ENCODE measurements at regions not wholly inside any gene's neighbourhood (a gene's known extent, or its start where the extent isn't known, plus 50 kb on each side); places are given as distances from the start of the nearest gene placed in this dataset.
"Not testable (repeated sequence)": the region's sequence is repeated elsewhere in the genome, so short reads cannot be mapped to it uniquely, and the experiment has no call there.

GRCh38 chr5:135731034-135731433 lies 103.4 kb upstream of the SLC25A48 start:
- not testable (repeated sequence) for TF ChIP-seq CREB1 (CRISPR knock-in tag; IDR thresholded peaks at IDR 0.05; ENCODE audit: low read depth); CTCF (conservative IDR thresholded peaks at IDR 0.05; ENCODE audit: low read depth in 2 of 2); EZH2 (IDR thresholded peaks at IDR 0.05; ENCODE audit: low read depth, unreplicated experiment); JUNB (IDR thresholded peaks at IDR 0.05; ENCODE audit: unreplicated experiment); POLR2AphosphoS5 (IDR thresholded peaks at IDR 0.05; ENCODE audit: low read depth); EZH2phosphoT487 (IDR thresholded peaks at IDR 0.05; ENCODE audit: unreplicated experiment); ZNF462 (CRISPR knock-in tag; IDR thresholded peaks at IDR 0.05); NANOG (IDR thresholded peaks at IDR 0.05; ENCODE audit: borderline replicate concordance); ZNF114 (CRISPR knock-in tag; IDR thresholded peaks at IDR 0.05); ZNF331 (CRISPR knock-in tag; IDR thresholded peaks at IDR 0.05; ENCODE audit: low read depth)
- TF ChIP-seq, protein P1, sequence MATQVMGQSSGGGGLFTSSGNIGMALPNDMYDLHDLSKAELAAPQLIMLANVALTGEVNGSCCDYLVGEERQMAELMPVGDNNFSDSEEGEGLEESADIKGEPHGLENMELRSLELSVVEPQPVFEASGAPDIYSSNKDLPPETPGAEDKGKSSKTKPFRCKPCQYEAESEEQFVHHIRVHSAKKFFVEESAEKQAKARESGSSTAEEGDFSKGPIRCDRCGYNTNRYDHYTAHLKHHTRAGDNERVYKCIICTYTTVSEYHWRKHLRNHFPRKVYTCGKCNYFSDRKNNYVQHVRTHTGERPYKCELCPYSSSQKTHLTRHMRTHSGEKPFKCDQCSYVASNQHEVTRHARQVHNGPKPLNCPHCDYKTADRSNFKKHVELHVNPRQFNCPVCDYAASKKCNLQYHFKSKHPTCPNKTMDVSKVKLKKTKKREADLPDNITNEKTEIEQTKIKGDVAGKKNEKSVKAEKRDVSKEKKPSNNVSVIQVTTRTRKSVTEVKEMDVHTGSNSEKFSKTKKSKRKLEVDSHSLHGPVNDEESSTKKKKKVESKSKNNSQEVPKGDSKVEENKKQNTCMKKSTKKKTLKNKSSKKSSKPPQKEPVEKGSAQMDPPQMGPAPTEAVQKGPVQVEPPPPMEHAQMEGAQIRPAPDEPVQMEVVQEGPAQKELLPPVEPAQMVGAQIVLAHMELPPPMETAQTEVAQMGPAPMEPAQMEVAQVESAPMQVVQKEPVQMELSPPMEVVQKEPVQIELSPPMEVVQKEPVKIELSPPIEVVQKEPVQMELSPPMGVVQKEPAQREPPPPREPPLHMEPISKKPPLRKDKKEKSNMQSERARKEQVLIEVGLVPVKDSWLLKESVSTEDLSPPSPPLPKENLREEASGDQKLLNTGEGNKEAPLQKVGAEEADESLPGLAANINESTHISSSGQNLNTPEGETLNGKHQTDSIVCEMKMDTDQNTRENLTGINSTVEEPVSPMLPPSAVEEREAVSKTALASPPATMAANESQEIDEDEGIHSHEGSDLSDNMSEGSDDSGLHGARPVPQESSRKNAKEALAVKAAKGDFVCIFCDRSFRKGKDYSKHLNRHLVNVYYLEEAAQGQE (IDR thresholded peaks at IDR 0.05; ENCODE audit: unreplicated experiment): not testable (repeated sequence)
- TF ChIP-seq, protein P2, sequence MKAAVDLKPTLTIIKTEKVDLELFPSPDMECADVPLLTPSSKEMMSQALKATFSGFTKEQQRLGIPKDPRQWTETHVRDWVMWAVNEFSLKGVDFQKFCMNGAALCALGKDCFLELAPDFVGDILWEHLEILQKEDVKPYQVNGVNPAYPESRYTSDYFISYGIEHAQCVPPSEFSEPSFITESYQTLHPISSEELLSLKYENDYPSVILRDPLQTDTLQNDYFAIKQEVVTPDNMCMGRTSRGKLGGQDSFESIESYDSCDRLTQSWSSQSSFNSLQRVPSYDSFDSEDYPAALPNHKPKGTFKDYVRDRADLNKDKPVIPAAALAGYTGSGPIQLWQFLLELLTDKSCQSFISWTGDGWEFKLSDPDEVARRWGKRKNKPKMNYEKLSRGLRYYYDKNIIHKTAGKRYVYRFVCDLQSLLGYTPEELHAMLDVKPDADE (IDR thresholded peaks at IDR 0.05): not testable (repeated sequence)
